ENCODE measurements at regions not wholly inside any gene's neighbourhood (a gene's known extent, or its start where the extent isn't known, plus 50 kb on each side); places are given as distances from the start of the nearest gene placed in this dataset.

GRCh38 chrX:65925592-65925991 lies 114.3 kb downstream of the VSIG4 start:
- 77 to 83% methylated on average over 1 to 3 of the region's 3 CpGs for WGBS, 2 donors
- Histone ChIP-seq H3K27me3 (peaks cover 0 to 10% of the 10 kb centered on the region in 2 donors), H3K9me3 (no peaks in the 10 kb centered on the region), H3K4me1 (no peaks in the 10 kb centered on the region), H3K27ac (no peak overlapping the region), H3K4me3 (no peak overlapping the region), H3K36me3 (no peaks in the 10 kb centered on the region)
- no peak for DNase-seq (ENCODE audit: low spot score in 2 of 2)
- TF ChIP-seq POLR2A (IDR thresholded peaks at IDR 0.05) (no peak), CTCF (IDR thresholded peaks at IDR 0.05) (no peak), EP300 (IDR thresholded peaks at IDR 0.05) (no peak)

GRCh38 chrX:65925005-65925404 lies 114.9 kb downstream of the VSIG4 start:
- Histone ChIP-seq H3K27me3 (peaks cover 0 to 8% of the 10 kb centered on the region in 2 donors), H3K4me1 (no peaks in the 10 kb centered on the region), H3K27ac (no peak overlapping the region), H3K9me3 (no peaks in the 10 kb centered on the region), H3K4me3 (no peak overlapping the region), H3K36me3 (no peaks in the 10 kb centered on the region)
- 65 to 81% methylated on average over 3 of the region's 3 CpGs for WGBS, 2 donors
- DNase-seq (ENCODE audit: low spot score in 2 of 2): no peak
- no peak for TF ChIP-seq EP300 (IDR thresholded peaks at IDR 0.05)
- no peak for TF ChIP-seq POLR2A (IDR thresholded peaks at IDR 0.05)
- TF ChIP-seq CTCF (IDR thresholded peaks at IDR 0.05): no peak

- Histone ChIP-seq H3K27ac (no peak overlapping the region), H3K27me3 (peaks cover 0 to 8% of the 10 kb centered on the region in 2 donors), H3K36me3 (no peaks in the 10 kb centered on the region), H3K4me3 (no peak overlapping the region), H3K9me3 (no peaks in the 10 kb centered on the region), H3K4me1 (no peaks in the 10 kb centered on the region)
- WGBS, 2 donors: 37 to 59% methylated on average over 2 of the region's 2 CpGs
- TF ChIP-seq EP300 (IDR thresholded peaks at IDR 0.05): no peak
- no peak for TF ChIP-seq POLR2A (IDR thresholded peaks at IDR 0.05)
- TF ChIP-seq CTCF (IDR thresholded peaks at IDR 0.05): no peak
- no peak for DNase-seq (ENCODE audit: low spot score in 2 of 2)
Observed at GRCh38 chrX:65921363-65921762, 118.5 kb downstream of the VSIG4 start.

GRCh38 chrX:65920620-65921019 lies 119.3 kb downstream of the VSIG4 start:
- H3K4me3 ChIP-seq: no peak overlapping the region
- TF ChIP-seq CTCF (IDR thresholded peaks at IDR 0.05) (no peak), EP300 (IDR thresholded peaks at IDR 0.05) (no peak), POLR2A (IDR thresholded peaks at IDR 0.05) (no peak)
- H3K27ac ChIP-seq: no peak overlapping the region
- WGBS, 2 donors: 14 to 17% methylated on average over 1 of the region's 1 CpG
- H3K36me3 ChIP-seq: no peaks in the 10 kb centered on the region
- no peaks in the 10 kb centered on the region for H3K9me3 ChIP-seq
- H3K4me1 ChIP-seq: no peaks in the 10 kb centered on the region
- no peak for DNase-seq (ENCODE audit: low spot score in 2 of 2)
- peaks cover 0 to 8% of the 10 kb centered on the region in 2 donors for H3K27me3 ChIP-seq

GRCh38 chrX:65910899-65911298 lies 129.0 kb downstream of the VSIG4 start:
- Histone ChIP-seq H3K9me3 (peaks cover 0 to 7% (median 0%) of the 10 kb centered on the region in 4 donors), H3K36me3 (no peaks in the 10 kb centered on the region), H3K4me1 (no peaks in the 10 kb centered on the region), H3K4me3 (no peak overlapping the region), H3K27ac (no peak overlapping the region), H3K27me3 (no peaks in the 10 kb centered on the region)
- 74 to 89% methylated on average over 3 of the region's 3 CpGs for WGBS, 2 donors
- no peak for DNase-seq (ENCODE audit: low spot score in 2 of 2)
- TF ChIP-seq POLR2A (IDR thresholded peaks at IDR 0.05) (no peak), EP300 (IDR thresholded peaks at IDR 0.05) (no peak), CTCF (IDR thresholded peaks at IDR 0.05) (no peak)

All from tibial nerve (tissue), 4 donors.